NCI-H226 (cell line): ENCODE measurements at regions not wholly inside any gene's neighbourhood (a gene's known extent, or its start where the extent isn't known, plus 50 kb on each side); places are given as distances from the start of the nearest gene placed in this dataset.
A peak's percentile ranks its signal among the peaks of the same experiment; 100 is the strongest.
"Not testable (repeated sequence)": the region's sequence is repeated elsewhere in the genome, so short reads cannot be mapped to it uniquely, and the experiment has no call there.

Source experiments
- DNase-seq: peaks from one replicate; pipeline ENCODE4 v3.0.0-alpha.2; 2015

GRCh38 chr12:66775871-66776270 is 97.0 kb upstream of the GRIP1 start:
- peak; percentile 33 for DNase-seq

GRCh38 chr12:66776974-66777373 is 98.1 kb upstream of the GRIP1 start:
- no peak for DNase-seq

GRCh38 chr12:66779466-66779865 is 100.6 kb upstream of the GRIP1 start:
- no peak for DNase-seq

GRCh38 chr12:66786531-66787308 is 107.8 kb upstream of the GRIP1 start:
- DNase-seq, result no peak

GRCh38 chr12:66799551-66799950 is 120.7 kb upstream of the GRIP1 start:
- DNase-seq, result no peak

- DNase-seq, result no peak
Measured at GRCh38 chr12:66800046-66800445, 121.2 kb upstream of the GRIP1 start.

- DNase-seq, result no peak
Measured at GRCh38 chr12:66803930-66804329, 125.1 kb upstream of the GRIP1 start.

GRCh38 chr12:66804563-66804974 is 125.7 kb upstream of the GRIP1 start:
- no peak for DNase-seq

GRCh38 chr12:66808606-66809005 is 129.7 kb upstream of the GRIP1 start:
- no peak for DNase-seq

GRCh38 chr12:66813137-66813892 is 134.4 kb upstream of the GRIP1 start:
- DNase-seq, result peak; percentile 59

- DNase-seq, result no peak
Measured at GRCh38 chr12:66819587-66819986, 140.7 kb upstream of the GRIP1 start.

- DNase-seq, result no peak
Measured at GRCh38 chr12:66822961-66823360, 144.1 kb upstream of the GRIP1 start.

- peak; percentile 86 for DNase-seq
Measured at GRCh38 chr12:66823857-66824570, 145.1 kb upstream of the GRIP1 start.

- not testable (repeated sequence) for DNase-seq
Measured at GRCh38 chr12:66825921-66826320, 147.0 kb upstream of the GRIP1 start.

GRCh38 chr12:66829660-66830325 is 150.9 kb upstream of the GRIP1 start:
- DNase-seq, result no peak

- DNase-seq, result no peak
Measured at GRCh38 chr12:66831495-66831894, 152.6 kb upstream of the GRIP1 start.

GRCh38 chr12:66832997-66833396 is 154.1 kb upstream of the GRIP1 start:
- no peak for DNase-seq

GRCh38 chr12:66836623-66837310 is 157.9 kb upstream of the GRIP1 start:
- no peak for DNase-seq

- no peak for DNase-seq
Measured at GRCh38 chr12:66837311-66837627, 158.4 kb upstream of the GRIP1 start.

- no peak for DNase-seq
Measured at GRCh38 chr12:66838366-66838765, 159.5 kb upstream of the GRIP1 start.

GRCh38 chr12:66848967-66849366 is 170.1 kb upstream of the GRIP1 start:
- DNase-seq, result no peak

- no peak for DNase-seq
Measured at GRCh38 chr12:66851134-66851533, 172.3 kb upstream of the GRIP1 start.

GRCh38 chr12:66852091-66852490 is 173.2 kb upstream of the GRIP1 start:
- peak; percentile 31 for DNase-seq
